ENCODE measurements at regions not wholly inside any gene's neighbourhood (a gene's known extent, or its start where the extent isn't known, plus 50 kb on each side); places are given as distances from the start of the nearest gene placed in this dataset.

DNA sequence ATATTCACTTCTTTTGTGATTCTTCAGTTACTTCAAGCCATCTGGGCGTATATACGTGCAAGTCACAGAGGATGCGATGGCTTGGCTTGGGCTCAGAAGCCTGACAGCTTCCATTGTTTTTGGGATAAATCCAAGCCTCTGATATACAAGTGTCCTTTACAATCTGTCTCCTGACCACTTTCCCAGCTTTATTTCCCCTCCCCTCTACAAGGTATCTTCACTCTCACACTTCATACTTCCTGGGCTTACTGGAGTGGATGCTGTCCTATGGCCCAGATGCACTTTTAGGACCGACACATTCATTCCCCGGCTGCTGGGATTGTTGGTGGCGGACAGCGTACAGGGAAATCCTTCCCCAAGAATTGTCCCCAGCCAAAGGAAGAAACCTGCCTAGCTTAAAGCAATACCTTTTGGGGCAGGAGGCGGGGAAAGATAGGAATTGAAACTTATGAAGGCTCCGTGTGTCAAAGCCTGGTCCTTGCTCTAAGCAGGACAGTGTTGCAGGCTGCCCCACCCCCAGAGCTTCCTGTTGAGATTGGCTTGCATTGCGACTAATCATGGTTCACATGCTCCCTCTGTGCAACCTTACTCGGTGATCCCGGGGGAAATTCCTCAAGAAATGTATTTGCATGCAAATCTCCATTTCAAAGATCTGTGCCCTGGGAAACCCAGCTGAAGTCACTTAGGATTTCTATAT lies 802.9 kb upstream of the ID2 start:
- DNase-seq (ENCODE audit: low read depth) = no peak
- no peak overlapping the region for H3K4me3 ChIP-seq (ENCODE audit: low read depth, low read length)
- TF ChIP-seq, protein P1, sequence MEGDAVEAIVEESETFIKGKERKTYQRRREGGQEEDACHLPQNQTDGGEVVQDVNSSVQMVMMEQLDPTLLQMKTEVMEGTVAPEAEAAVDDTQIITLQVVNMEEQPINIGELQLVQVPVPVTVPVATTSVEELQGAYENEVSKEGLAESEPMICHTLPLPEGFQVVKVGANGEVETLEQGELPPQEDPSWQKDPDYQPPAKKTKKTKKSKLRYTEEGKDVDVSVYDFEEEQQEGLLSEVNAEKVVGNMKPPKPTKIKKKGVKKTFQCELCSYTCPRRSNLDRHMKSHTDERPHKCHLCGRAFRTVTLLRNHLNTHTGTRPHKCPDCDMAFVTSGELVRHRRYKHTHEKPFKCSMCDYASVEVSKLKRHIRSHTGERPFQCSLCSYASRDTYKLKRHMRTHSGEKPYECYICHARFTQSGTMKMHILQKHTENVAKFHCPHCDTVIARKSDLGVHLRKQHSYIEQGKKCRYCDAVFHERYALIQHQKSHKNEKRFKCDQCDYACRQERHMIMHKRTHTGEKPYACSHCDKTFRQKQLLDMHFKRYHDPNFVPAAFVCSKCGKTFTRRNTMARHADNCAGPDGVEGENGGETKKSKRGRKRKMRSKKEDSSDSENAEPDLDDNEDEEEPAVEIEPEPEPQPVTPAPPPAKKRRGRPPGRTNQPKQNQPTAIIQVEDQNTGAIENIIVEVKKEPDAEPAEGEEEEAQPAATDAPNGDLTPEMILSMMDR (conservative IDR thresholded peaks at IDR 0.05; ENCODE audit: low read depth, low read length) = no peak

DNA sequence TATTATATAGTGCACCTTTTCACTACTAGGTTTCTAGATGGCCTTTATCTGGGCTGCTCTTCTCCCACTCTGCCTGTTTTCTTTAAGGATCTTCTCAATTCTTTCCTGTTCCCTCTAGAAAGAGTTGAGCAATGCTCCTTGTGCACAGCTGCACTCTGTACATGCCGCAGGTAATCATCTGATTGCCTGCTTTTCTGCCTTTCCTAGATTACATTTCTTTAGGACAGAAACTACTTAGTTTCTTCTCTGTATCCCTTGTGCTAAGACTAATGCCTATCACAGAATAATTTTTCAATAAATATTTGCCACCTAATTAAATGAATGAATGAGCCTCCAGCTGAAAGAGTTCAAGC lies 802.4 kb upstream of the ID2 start:
- no peak overlapping the region for H3K4me3 ChIP-seq (ENCODE audit: low read depth, low read length)
- TF ChIP-seq, protein P1 (conservative IDR thresholded peaks at IDR 0.05; ENCODE audit: low read depth, low read length) = no peak

DNA sequence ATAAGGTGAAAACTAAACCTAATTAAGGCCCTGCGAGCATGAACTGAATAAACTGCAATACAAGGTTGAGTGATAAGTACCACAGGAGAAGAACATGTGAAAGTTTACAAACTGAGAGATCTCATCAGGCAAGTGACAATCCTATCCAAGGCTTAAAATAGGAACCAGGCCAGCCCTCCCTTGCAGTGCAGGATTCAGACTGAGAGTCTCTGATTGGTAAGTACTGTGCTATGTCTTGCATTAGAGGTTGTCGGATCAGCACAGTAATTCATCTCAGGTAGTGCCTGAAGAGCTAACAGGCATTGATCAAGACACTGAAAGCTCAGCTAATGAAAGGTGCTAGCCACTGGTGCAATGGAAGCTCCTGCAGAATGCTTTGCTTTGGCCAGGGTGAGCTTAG lies 801.7 kb upstream of the ID2 start:
- DNase-seq (ENCODE audit: low read depth) = no peak
- TF ChIP-seq, protein P1 (conservative IDR thresholded peaks at IDR 0.05; ENCODE audit: low read depth, low read length) = no peak
- no peak overlapping the region for H3K4me3 ChIP-seq (ENCODE audit: low read depth, low read length)

More for the DNA sequence above, 802.4 kb upstream of the ID2 start:
- DNase-seq (ENCODE audit: low read depth) = no peak

DNA sequence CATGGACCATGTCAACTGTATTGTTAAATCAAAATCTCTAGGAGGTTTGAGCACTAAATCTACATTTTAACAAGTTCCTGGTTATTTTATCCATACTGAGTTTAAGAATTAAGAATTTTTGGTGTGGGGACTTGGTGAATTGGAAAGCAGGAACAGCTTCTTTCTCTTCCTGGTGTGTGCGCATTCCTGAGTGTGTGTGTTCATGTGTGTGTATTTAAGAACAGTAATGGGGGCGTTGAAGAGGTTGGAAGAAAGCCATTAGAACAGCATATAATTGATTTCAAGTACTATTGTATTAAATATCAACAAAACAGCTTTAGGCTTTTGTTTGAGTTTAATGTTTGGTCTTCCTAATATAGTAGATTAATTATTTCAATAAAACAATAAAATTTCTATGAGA lies 801.3 kb upstream of the ID2 start:
- DNase-seq (ENCODE audit: low read depth) = no peak
- TF ChIP-seq, protein P1 (conservative IDR thresholded peaks at IDR 0.05; ENCODE audit: low read depth, low read length) = no peak
- no peak overlapping the region for H3K4me3 ChIP-seq (ENCODE audit: low read depth, low read length)

DNA sequence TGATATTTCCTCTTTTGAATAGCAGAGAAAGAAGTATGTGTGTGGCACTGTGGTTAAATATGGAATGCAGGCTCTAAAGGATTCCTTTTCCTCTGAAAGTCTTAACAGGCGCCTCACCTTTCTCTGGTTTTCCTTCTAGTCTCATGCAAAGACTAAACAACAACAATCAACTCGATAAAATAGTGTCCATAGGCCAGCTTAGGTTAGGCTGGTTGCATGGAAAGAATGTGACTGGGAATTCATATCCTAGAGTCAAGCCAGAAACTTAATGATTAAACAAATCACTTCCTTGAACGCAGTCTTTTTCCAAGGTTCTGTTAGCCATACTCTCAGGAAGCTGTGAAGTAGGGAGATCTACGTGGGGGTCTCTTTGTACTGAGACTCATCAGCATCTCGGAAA lies 800.8 kb upstream of the ID2 start:
- H3K4me3 ChIP-seq (ENCODE audit: low read depth, low read length) = no peak overlapping the region
- TF ChIP-seq, protein P1 (conservative IDR thresholded peaks at IDR 0.05; ENCODE audit: low read depth, low read length) = no peak
- DNase-seq (ENCODE audit: low read depth) = peak; percentile 66

DNA sequence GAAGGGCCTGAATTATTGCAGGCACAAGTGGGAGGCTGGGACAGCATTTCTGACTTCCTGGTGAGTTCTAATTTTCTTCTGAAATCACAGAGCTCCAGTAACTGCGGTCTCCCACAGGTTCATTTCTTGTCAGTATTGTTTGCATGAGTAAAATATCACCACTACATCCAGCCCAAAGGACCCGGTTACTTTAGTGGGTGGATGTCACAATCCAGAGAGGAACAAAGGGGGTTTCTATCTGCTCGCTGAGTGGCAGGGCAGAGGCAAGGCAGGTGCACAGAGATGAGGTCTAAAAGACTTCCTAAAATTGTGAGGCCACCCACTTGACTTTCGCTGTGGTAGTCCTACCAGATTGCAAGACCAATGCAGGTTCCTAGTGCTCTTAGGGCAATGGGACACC lies 800.4 kb upstream of the ID2 start:
- TF ChIP-seq, protein P1 (conservative IDR thresholded peaks at IDR 0.05; ENCODE audit: low read depth, low read length) = no peak
- no peak overlapping the region for H3K4me3 ChIP-seq (ENCODE audit: low read depth, low read length)

DNA sequence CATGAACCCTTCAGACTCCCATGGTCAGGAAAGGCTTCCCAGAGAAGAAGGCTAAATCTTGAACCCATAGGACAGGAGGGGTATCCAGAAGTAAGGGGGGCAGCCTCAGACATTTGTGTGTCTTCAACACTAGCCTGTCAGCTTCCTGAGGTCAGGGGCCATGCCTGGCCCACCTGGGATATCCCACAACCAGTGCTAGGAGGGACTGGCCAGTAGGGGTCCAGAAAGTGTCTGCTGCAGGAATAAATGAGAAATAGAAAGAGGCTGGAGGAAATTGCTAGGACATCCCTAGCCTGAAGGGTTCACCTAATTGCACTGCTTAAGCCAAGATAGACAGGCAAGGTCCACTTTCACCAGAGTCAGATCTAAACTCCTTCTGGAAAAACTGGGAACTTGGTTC lies 799.6 kb upstream of the ID2 start:
- no peak for DNase-seq (ENCODE audit: low read depth)
- TF ChIP-seq, protein P1 (conservative IDR thresholded peaks at IDR 0.05; ENCODE audit: low read depth, low read length) = peak; percentile 3
- H3K4me3 ChIP-seq (ENCODE audit: low read depth, low read length) = no peak overlapping the region

More for the DNA sequence above, 800.4 kb upstream of the ID2 start:
- DNase-seq (ENCODE audit: low read depth) = no peak

Measured in epithelial cell of proximal tubule (primary cell).